ENCODE measurements at regions not wholly inside any gene's neighbourhood (a gene's known extent, or its start where the extent isn't known, plus 50 kb on each side); places are given as distances from the start of the nearest gene placed in this dataset.

- Histone ChIP-seq H3K4me1 (no peaks in the 10 kb centered on the region), H3K9me3 (no peaks in the 10 kb centered on the region), H3K36me3 (no peaks in the 10 kb centered on the region), H3K4me3 (ENCODE audit: low read depth, low read length) (no peak overlapping the region), H3K27me3 (no peaks in the 10 kb centered on the region)
- DNase-seq = no peak
- no peak for TF ChIP-seq CTCF (IDR thresholded peaks at IDR 0.05; ENCODE audit: low read depth, low read length)
These were observed 180.9 kb upstream of the AADAT start for GRCh38 chr4:170270628-170271027.

GRCh38 chr4:170269950-170270349 is 180.2 kb upstream of the AADAT start:
- Histone ChIP-seq H3K4me1 (no peaks in the 10 kb centered on the region), H3K27me3 (no peaks in the 10 kb centered on the region), H3K9me3 (no peaks in the 10 kb centered on the region), H3K36me3 (no peaks in the 10 kb centered on the region), H3K4me3 (ENCODE audit: low read depth, low read length) (no peak overlapping the region)
- TF ChIP-seq CTCF (IDR thresholded peaks at IDR 0.05; ENCODE audit: low read depth, low read length) = no peak
- DNase-seq = no peak

- peak; percentile 90 for DNase-seq
- H3K27me3 ChIP-seq = no peaks in the 10 kb centered on the region
- peak; percentile 99 for TF ChIP-seq CTCF (IDR thresholded peaks at IDR 0.05; ENCODE audit: low read depth, low read length)
- no peak overlapping the region for H3K4me3 ChIP-seq (ENCODE audit: low read depth, low read length)
- no peaks in the 10 kb centered on the region for H3K36me3 ChIP-seq
- H3K4me1 ChIP-seq = no peaks in the 10 kb centered on the region
- no peaks in the 10 kb centered on the region for H3K9me3 ChIP-seq
These were observed 169.9 kb upstream of the AADAT start for GRCh38 chr4:170259631-170260153.

GRCh38 chr4:170256807-170257206 is 167.1 kb upstream of the AADAT start:
- Histone ChIP-seq H3K4me3 (ENCODE audit: low read depth, low read length) (no peak overlapping the region), H3K9me3 (no peaks in the 10 kb centered on the region), H3K27me3 (no peaks in the 10 kb centered on the region), H3K4me1 (no peaks in the 10 kb centered on the region), H3K36me3 (no peaks in the 10 kb centered on the region)
- no peak for DNase-seq
- no peak for TF ChIP-seq CTCF (IDR thresholded peaks at IDR 0.05; ENCODE audit: low read depth, low read length)

- no peak for TF ChIP-seq CTCF (IDR thresholded peaks at IDR 0.05; ENCODE audit: low read depth, low read length)
- H3K9me3 ChIP-seq = no peaks in the 10 kb centered on the region
- H3K4me3 ChIP-seq (ENCODE audit: low read depth, low read length) = no peak overlapping the region
- no peak for DNase-seq
- H3K4me1 ChIP-seq = no peaks in the 10 kb centered on the region
- no peaks in the 10 kb centered on the region for H3K27me3 ChIP-seq
- H3K36me3 ChIP-seq = no peaks in the 10 kb centered on the region
These were observed 158.8 kb upstream of the AADAT start for GRCh38 chr4:170248576-170248975.

- no peak for TF ChIP-seq CTCF (IDR thresholded peaks at IDR 0.05; ENCODE audit: low read depth, low read length)
- H3K36me3 ChIP-seq = no peaks in the 10 kb centered on the region
- no peaks in the 10 kb centered on the region for H3K4me1 ChIP-seq
- no peaks in the 10 kb centered on the region for H3K9me3 ChIP-seq
- no peaks in the 10 kb centered on the region for H3K27me3 ChIP-seq
- DNase-seq = no peak
- no peak overlapping the region for H3K4me3 ChIP-seq (ENCODE audit: low read depth, low read length)
These were observed 158.3 kb upstream of the AADAT start for GRCh38 chr4:170248029-170248428.
